HEK293 (cell line): ENCODE measurements at regions not wholly inside any gene's neighbourhood (a gene's known extent, or its start where the extent isn't known, plus 50 kb on each side); places are given as distances from the start of the nearest gene placed in this dataset.

Experiments
- PRDM1 ChIP-seq: fragments of 450-650 bp; formaldehyde crosslinking; IDR thresholded peaks from 2 replicates; pipeline ENCODE4; 2016; ENCODE audit warnings: missing biosample characterization, missing genetic modification characterization
- YY1 ChIP-seq: fragments of 450-650 bp; formaldehyde crosslinking; IDR thresholded peaks from 2 replicates; pipeline ENCODE4 v1.5.1; 2018; ENCODE audit warnings: missing biosample characterization, missing genetic modification characterization
- ZBTB20 ChIP-seq: fragments of 450-650 bp; formaldehyde crosslinking; IDR thresholded peaks from 2 replicates; pipeline ENCODE4 v1.5.1; 2016; ENCODE audit warnings: missing biosample characterization, missing genetic modification characterization
- ZBTB7A ChIP-seq: fragments of 450-650 bp; formaldehyde crosslinking; IDR thresholded peaks from 2 replicates; pipeline ENCODE4 v1.5.1; 2016; ENCODE audit warnings: low read depth, missing biosample characterization, missing genetic modification characterization
- ZNF391 ChIP-seq: fragments of 450-650 bp; formaldehyde crosslinking; IDR thresholded peaks from 2 replicates; pipeline ENCODE4 v1.5.1; 2016; ENCODE audit warnings: low read depth, missing biosample characterization, missing genetic modification characterization, borderline replicate concordance
- ZNF624 ChIP-seq: fragments of 450-650 bp; formaldehyde crosslinking; IDR thresholded peaks from 2 replicates; pipeline ENCODE4 v1.5.1; 2017; ENCODE audit warnings: missing biosample characterization, missing genetic modification characterization
- TF ChIP-seq, protein P1 (sequence below): fragments of 450-650 bp; formaldehyde crosslinking; IDR thresholded peaks from 2 replicates; pipeline ENCODE4 v1.5.1; 2016; ENCODE audit warnings: missing biosample characterization, missing genetic modification characterization
- TF ChIP-seq, protein P2 (sequence below): fragments of 450-650 bp; formaldehyde crosslinking; IDR thresholded peaks from 2 replicates; pipeline ENCODE4 v1.5.1; 2016; ENCODE audit warnings: missing biosample characterization, missing genetic modification characterization
- TF ChIP-seq, protein P3 (sequence below): fragments of 450-650 bp; formaldehyde crosslinking; IDR thresholded peaks from 2 replicates; pipeline ENCODE4 v1.5.1; 2016; ENCODE audit warnings: missing biosample characterization, missing genetic modification characterization
- TF ChIP-seq, protein P4 (sequence below): fragments of 450-650 bp; formaldehyde crosslinking; IDR thresholded peaks from 2 replicates; pipeline ENCODE4 v1.5.1; 2016; ENCODE audit warnings: missing biosample characterization, missing genetic modification characterization

DNA sequence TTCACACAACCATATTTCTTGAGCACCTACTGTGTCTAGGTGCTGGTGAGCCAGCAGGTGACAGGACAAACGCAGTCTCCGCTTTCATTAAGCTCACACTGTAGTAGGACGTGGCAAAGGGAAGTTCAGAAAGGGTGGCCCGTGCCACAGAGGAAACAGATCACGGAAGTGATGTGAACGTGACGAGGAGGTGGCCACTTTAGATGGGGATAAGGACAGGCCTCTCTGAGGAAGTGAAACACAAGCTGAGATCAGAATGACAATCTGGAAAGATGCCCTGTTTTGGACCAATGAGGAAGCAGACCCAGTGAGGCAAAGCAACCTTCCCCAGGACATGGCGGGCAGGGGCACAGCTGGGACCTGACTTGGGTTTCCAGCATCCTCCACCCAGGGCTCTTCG lies 127.4 kb upstream of the PRMT8 start:
- TF ChIP-seq, protein P1, sequence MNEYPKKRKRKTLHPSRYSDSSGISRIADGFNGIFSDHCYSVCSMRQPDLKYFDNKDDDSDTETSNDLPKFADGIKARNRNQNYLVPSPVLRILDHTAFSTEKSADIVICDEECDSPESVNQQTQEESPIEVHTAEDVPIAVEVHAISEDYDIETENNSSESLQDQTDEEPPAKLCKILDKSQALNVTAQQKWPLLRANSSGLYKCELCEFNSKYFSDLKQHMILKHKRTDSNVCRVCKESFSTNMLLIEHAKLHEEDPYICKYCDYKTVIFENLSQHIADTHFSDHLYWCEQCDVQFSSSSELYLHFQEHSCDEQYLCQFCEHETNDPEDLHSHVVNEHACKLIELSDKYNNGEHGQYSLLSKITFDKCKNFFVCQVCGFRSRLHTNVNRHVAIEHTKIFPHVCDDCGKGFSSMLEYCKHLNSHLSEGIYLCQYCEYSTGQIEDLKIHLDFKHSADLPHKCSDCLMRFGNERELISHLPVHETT: no peak
- no peak for TF ChIP-seq ZNF391 (tag by site-specific recombination)
- no peak for TF ChIP-seq ZBTB20 (tag by site-specific recombination)
- TF ChIP-seq, protein P2, sequence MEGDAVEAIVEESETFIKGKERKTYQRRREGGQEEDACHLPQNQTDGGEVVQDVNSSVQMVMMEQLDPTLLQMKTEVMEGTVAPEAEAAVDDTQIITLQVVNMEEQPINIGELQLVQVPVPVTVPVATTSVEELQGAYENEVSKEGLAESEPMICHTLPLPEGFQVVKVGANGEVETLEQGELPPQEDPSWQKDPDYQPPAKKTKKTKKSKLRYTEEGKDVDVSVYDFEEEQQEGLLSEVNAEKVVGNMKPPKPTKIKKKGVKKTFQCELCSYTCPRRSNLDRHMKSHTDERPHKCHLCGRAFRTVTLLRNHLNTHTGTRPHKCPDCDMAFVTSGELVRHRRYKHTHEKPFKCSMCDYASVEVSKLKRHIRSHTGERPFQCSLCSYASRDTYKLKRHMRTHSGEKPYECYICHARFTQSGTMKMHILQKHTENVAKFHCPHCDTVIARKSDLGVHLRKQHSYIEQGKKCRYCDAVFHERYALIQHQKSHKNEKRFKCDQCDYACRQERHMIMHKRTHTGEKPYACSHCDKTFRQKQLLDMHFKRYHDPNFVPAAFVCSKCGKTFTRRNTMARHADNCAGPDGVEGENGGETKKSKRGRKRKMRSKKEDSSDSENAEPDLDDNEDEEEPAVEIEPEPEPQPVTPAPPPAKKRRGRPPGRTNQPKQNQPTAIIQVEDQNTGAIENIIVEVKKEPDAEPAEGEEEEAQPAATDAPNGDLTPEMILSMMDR (tag by site-specific recombination): no peak
- TF ChIP-seq PRDM1 (tag by site-specific recombination): no peak
- TF ChIP-seq ZBTB7A (tag by site-specific recombination): no peak
- TF ChIP-seq ZNF624: no peak
- no peak for TF ChIP-seq YY1
- TF ChIP-seq, protein P3, sequence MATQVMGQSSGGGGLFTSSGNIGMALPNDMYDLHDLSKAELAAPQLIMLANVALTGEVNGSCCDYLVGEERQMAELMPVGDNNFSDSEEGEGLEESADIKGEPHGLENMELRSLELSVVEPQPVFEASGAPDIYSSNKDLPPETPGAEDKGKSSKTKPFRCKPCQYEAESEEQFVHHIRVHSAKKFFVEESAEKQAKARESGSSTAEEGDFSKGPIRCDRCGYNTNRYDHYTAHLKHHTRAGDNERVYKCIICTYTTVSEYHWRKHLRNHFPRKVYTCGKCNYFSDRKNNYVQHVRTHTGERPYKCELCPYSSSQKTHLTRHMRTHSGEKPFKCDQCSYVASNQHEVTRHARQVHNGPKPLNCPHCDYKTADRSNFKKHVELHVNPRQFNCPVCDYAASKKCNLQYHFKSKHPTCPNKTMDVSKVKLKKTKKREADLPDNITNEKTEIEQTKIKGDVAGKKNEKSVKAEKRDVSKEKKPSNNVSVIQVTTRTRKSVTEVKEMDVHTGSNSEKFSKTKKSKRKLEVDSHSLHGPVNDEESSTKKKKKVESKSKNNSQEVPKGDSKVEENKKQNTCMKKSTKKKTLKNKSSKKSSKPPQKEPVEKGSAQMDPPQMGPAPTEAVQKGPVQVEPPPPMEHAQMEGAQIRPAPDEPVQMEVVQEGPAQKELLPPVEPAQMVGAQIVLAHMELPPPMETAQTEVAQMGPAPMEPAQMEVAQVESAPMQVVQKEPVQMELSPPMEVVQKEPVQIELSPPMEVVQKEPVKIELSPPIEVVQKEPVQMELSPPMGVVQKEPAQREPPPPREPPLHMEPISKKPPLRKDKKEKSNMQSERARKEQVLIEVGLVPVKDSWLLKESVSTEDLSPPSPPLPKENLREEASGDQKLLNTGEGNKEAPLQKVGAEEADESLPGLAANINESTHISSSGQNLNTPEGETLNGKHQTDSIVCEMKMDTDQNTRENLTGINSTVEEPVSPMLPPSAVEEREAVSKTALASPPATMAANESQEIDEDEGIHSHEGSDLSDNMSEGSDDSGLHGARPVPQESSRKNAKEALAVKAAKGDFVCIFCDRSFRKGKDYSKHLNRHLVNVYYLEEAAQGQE: no peak
- TF ChIP-seq, protein P4, sequence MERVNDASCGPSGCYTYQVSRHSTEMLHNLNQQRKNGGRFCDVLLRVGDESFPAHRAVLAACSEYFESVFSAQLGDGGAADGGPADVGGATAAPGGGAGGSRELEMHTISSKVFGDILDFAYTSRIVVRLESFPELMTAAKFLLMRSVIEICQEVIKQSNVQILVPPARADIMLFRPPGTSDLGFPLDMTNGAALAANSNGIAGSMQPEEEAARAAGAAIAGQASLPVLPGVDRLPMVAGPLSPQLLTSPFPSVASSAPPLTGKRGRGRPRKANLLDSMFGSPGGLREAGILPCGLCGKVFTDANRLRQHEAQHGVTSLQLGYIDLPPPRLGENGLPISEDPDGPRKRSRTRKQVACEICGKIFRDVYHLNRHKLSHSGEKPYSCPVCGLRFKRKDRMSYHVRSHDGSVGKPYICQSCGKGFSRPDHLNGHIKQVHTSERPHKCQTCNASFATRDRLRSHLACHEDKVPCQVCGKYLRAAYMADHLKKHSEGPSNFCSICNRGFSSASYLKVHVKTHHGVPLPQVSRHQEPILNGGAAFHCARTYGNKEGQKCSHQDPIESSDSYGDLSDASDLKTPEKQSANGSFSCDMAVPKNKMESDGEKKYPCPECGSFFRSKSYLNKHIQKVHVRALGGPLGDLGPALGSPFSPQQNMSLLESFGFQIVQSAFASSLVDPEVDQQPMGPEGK (tag by site-specific recombination): no peak
